ENCODE measurements at regions not wholly inside any gene's neighbourhood (a gene's known extent, or its start where the extent isn't known, plus 50 kb on each side); places are given as distances from the start of the nearest gene placed in this dataset.

GRCh38 chr10:104505521-104506042 lies 135.5 kb upstream of the SORCS3 start:
- Histone ChIP-seq H3K36me3 (ENCODE audit: insufficient read depth, low read length) (no peaks in the 10 kb centered on the region), H4K20me1 (ENCODE audit: insufficient read depth, low read length) (no peaks in the 10 kb centered on the region), H3K4me1 (ENCODE audit: insufficient read depth, low read length, poor library complexity, severe bottlenecking) (no peaks in the 10 kb centered on the region), H3K27ac (ENCODE audit: low read depth, low read length, poor library complexity, severe bottlenecking) (no peak overlapping the region), H2AFZ (ENCODE audit: low read length) (no peak overlapping the region), H3K9me3 (ENCODE audit: low read length) (no peaks in the 10 kb centered on the region), H3K4me2 (ENCODE audit: low read length) (no peak overlapping the region), H3K9me2 (ENCODE audit: insufficient read depth, low read length) (no peaks in the 10 kb centered on the region), H3K79me2 (ENCODE audit: insufficient read depth, low read depth, low read length) (no peaks in the 10 kb centered on the region), H3K4me3 (ENCODE audit: low read depth, low read length, poor library complexity, severe bottlenecking) (no peak overlapping the region)
- intact Hi-C loops (cut with micrococcal nuclease; ENCODE audit: unreplicated experiment) = no loop called here
- DNase-seq (ENCODE audit: low spot score) = no peak
- ChIA-PET CTCF (ENCODE audit: unreplicated experiment) (no interaction called here), POLR2A (no interaction called here)
- TF ChIP-seq EZH2phosphoT487 (IDR thresholded peaks at IDR 0.05; ENCODE audit: borderline replicate concordance, low read depth, low read length) (no peak), CTCF (conservative IDR thresholded peaks at IDR 0.05; ENCODE audit: low read length) (no peak)
- no TSS peak for BruUV-seq (replicated peaks)

- intact Hi-C loops (cut with micrococcal nuclease; ENCODE audit: unreplicated experiment) = no loop called here
- H2AFZ ChIP-seq (ENCODE audit: low read length) = no peak overlapping the region
- H3K4me2 ChIP-seq (ENCODE audit: low read length) = no peak overlapping the region
- BruUV-seq (replicated peaks) = no TSS peak
- H3K79me2 ChIP-seq (ENCODE audit: insufficient read depth, low read depth, low read length) = no peaks in the 10 kb centered on the region
- no peak for DNase-seq (ENCODE audit: low spot score)
- no peaks in the 10 kb centered on the region for H4K20me1 ChIP-seq (ENCODE audit: insufficient read depth, low read length)
- no peaks in the 10 kb centered on the region for H3K9me3 ChIP-seq (ENCODE audit: low read length)
- no peaks in the 10 kb centered on the region for H3K36me3 ChIP-seq (ENCODE audit: insufficient read depth, low read length)
- no peaks in the 10 kb centered on the region for H3K9me2 ChIP-seq (ENCODE audit: insufficient read depth, low read length)
- no peaks in the 10 kb centered on the region for H3K4me1 ChIP-seq (ENCODE audit: insufficient read depth, low read length, poor library complexity, severe bottlenecking)
- H3K4me3 ChIP-seq (ENCODE audit: low read depth, low read length, poor library complexity, severe bottlenecking) = no peak overlapping the region
- H3K27ac ChIP-seq (ENCODE audit: low read depth, low read length, poor library complexity, severe bottlenecking) = no peak overlapping the region
- CTCF ChIA-PET (ENCODE audit: unreplicated experiment) = no interaction called here
- TF ChIP-seq CTCF (conservative IDR thresholded peaks at IDR 0.05; ENCODE audit: low read length) = no peak
- no peak for TF ChIP-seq EZH2phosphoT487 (IDR thresholded peaks at IDR 0.05; ENCODE audit: borderline replicate concordance, low read depth, low read length)
- POLR2A ChIA-PET = no interaction called here
Measured at GRCh38 chr10:104509981-104510380, 131.1 kb upstream of the SORCS3 start.

GRCh38 chr10:104510644-104511043 lies 130.4 kb upstream of the SORCS3 start:
- ChIA-PET POLR2A (no interaction called here), CTCF (ENCODE audit: unreplicated experiment) (no interaction called here)
- Histone ChIP-seq H3K4me2 (ENCODE audit: low read length) (no peak overlapping the region), H3K27ac (ENCODE audit: low read depth, low read length, poor library complexity, severe bottlenecking) (no peak overlapping the region), H2AFZ (ENCODE audit: low read length) (no peak overlapping the region), H3K4me1 (ENCODE audit: insufficient read depth, low read length, poor library complexity, severe bottlenecking) (no peaks in the 10 kb centered on the region), H3K79me2 (ENCODE audit: insufficient read depth, low read depth, low read length) (no peaks in the 10 kb centered on the region), H3K4me3 (ENCODE audit: low read depth, low read length, poor library complexity, severe bottlenecking) (no peak overlapping the region), H3K9me3 (ENCODE audit: low read length) (no peaks in the 10 kb centered on the region), H3K9me2 (ENCODE audit: insufficient read depth, low read length) (no peaks in the 10 kb centered on the region), H3K36me3 (ENCODE audit: insufficient read depth, low read length) (no peaks in the 10 kb centered on the region), H4K20me1 (ENCODE audit: insufficient read depth, low read length) (no peaks in the 10 kb centered on the region)
- no peak for TF ChIP-seq EZH2phosphoT487 (IDR thresholded peaks at IDR 0.05; ENCODE audit: borderline replicate concordance, low read depth, low read length)
- no TSS peak for BruUV-seq (replicated peaks)
- DNase-seq (ENCODE audit: low spot score) = no peak
- intact Hi-C loops (cut with micrococcal nuclease; ENCODE audit: unreplicated experiment) = no loop called here
